ENCODE measurements at regions not wholly inside any gene's neighbourhood (a gene's known extent, or its start where the extent isn't known, plus 50 kb on each side); places are given as distances from the start of the nearest gene placed in this dataset.

- no peak for TF ChIP-seq POLR2A (IDR thresholded peaks at IDR 0.05; ENCODE audit: low read length)
- TF ChIP-seq GATA1 (IDR thresholded peaks at IDR 0.05; ENCODE audit: low read depth, low read length), result no peak
Measured at GRCh38 chr3:84108442-84108971, 850.3 kb upstream of the CADM2 start.
